GM23338 (cell line): ENCODE measurements at regions not wholly inside any gene's neighbourhood (a gene's known extent, or its start where the extent isn't known, plus 50 kb on each side); places are given as distances from the start of the nearest gene placed in this dataset.

Experiments
- ATAC-seq: fragments of 200-7000 bp; cut with Tn5 transposase; 3 replicates; pipeline ENCODE4 v1.9.1; 2020
- DNase-seq: peaks from one replicate; pipeline ENCODE4 v3.0.0-alpha.2; 2015; ENCODE audit warnings: low spot score
- H2AFZ ChIP-seq: fragments of 200-600 bp; sonication (generic); 2 replicates; pipeline ENCODE4 v1.8.0; 2016; ENCODE audit warnings: antibody characterized with exemption, mild to moderate bottlenecking, moderate library complexity
- H3F3A ChIP-seq: fragments of 200-600 bp; sonication (generic); replicated peaks from 2 replicates; pipeline ENCODE4 v1.8.0; 2017; ENCODE audit warnings: antibody characterized with exemption, mixed run types, low read depth
- H3K27ac ChIP-seq: fragments of 200-600 bp; sonication (generic); 2 replicates; pipeline ENCODE4 v1.6.1; 2016; ENCODE audit warnings: low read depth
- H3K27me3 ChIP-seq: fragments of 200-600 bp; sonication (generic); 2 replicates; pipeline ENCODE4 v1.8.0; 2016; ENCODE audit warnings: mild to moderate bottlenecking, mixed run types, moderate library complexity; ENCODE audit not compliant: insufficient read depth
- H3K36me3 ChIP-seq: fragments of 200-600 bp; sonication (generic); 2 replicates; pipeline ENCODE4 v1.8.0; 2016; ENCODE audit warnings: mild to moderate bottlenecking; ENCODE audit not compliant: insufficient read depth
- H3K4me1 ChIP-seq: fragments of 200-600 bp; sonication (generic); 2 replicates; pipeline ENCODE4 v1.8.0; 2016; ENCODE audit warnings: mild to moderate bottlenecking, moderate library complexity; ENCODE audit not compliant: insufficient read depth
- H3K4me2 ChIP-seq: fragments of 200-600 bp; sonication (generic); 2 replicates; pipeline ENCODE4 v1.7.1; 2017; ENCODE audit warnings: mixed run types
- H3K4me3 ChIP-seq: fragments of 200-600 bp; sonication (generic); 2 replicates; pipeline ENCODE4 v1.6.1; 2016; ENCODE audit warnings: mixed run types
- H3K79me2 ChIP-seq: fragments of 200-600 bp; sonication (generic); replicated peaks from 2 replicates; pipeline ENCODE4 v1.8.0; 2017; ENCODE audit warnings: mild to moderate bottlenecking; ENCODE audit not compliant: insufficient read depth
- H3K9me2 ChIP-seq: fragments of 200-600 bp; sonication (generic); 2 replicates; pipeline ENCODE4 v1.8.0; 2017; ENCODE audit not compliant: insufficient read depth
- H4K20me1 ChIP-seq: fragments of 200-600 bp; sonication (generic); replicated peaks from 2 replicates; pipeline ENCODE4 v1.8.0; 2017; ENCODE audit warnings: mild to moderate bottlenecking; ENCODE audit not compliant: insufficient read depth
- H3K27ac Mint-ChIP-seq: 2 replicates; pipeline ENCODE4 v1.8.0; 2020; ENCODE audit warnings: inconsistent platforms, mild to moderate bottlenecking, moderate library complexity, mixed read lengths
- H3K27me3 Mint-ChIP-seq: 3 replicates; pipeline ENCODE4 v1.8.0; 2022; ENCODE audit warnings: low read depth, mild to moderate bottlenecking, moderate library complexity, mixed read lengths, inconsistent platforms; ENCODE audit not compliant: insufficient read depth, poor library complexity
- H3K36me3 Mint-ChIP-seq: 3 replicates; pipeline ENCODE4 v1.8.0; 2021; ENCODE audit warnings: low read depth, mild to moderate bottlenecking, inconsistent platforms, moderate library complexity, mixed read lengths
- H3K4me1 Mint-ChIP-seq: 3 replicates; pipeline ENCODE4 v1.8.0; 2020; ENCODE audit warnings: mild to moderate bottlenecking, inconsistent platforms, mixed read lengths
- H3K4me3 Mint-ChIP-seq: 3 replicates; pipeline ENCODE4 v1.8.0; 2021; ENCODE audit warnings: moderate library complexity, mild to moderate bottlenecking, inconsistent platforms, mixed read lengths
- H3K9me3 Mint-ChIP-seq: 3 replicates; pipeline ENCODE4 v1.8.0; 2020; ENCODE audit warnings: moderate library complexity, mild to moderate bottlenecking, inconsistent platforms, mixed read lengths
- CTCF ChIP-seq, 2 experiments: fragments of 200-600 bp in 1 of 2; sonication (generic) in 1 of 2; conservative IDR thresholded peaks; 2 replicates each; pipeline versions ENCODE4 v1.5.1 to v1.6.1; 2016 to 2017; ENCODE audit warnings: antibody characterized with exemption in 2 of 2, low read depth in 2 of 2, mild to moderate bottlenecking in 2 of 2, moderate library complexity in 1 of 2
- ETS1 ChIP-seq: IDR thresholded peaks from 2 replicates; pipeline ENCODE4 v1.6.1; 2016; ENCODE audit warnings: antibody characterized with exemption
- EZH2phosphoT487 ChIP-seq: fragments of 200-600 bp; sonication (generic); IDR thresholded peaks from one replicate; pipeline ENCODE4 v1.8.1; 2018; ENCODE audit warnings: antibody characterized with exemption; ENCODE audit not compliant: unreplicated experiment
- JUNB ChIP-seq: IDR thresholded peaks from one replicate; pipeline ENCODE4 v1.6.1; 2016; ENCODE audit warnings: antibody characterized with exemption; ENCODE audit not compliant: unreplicated experiment
- NANOG ChIP-seq: IDR thresholded peaks from 2 replicates; pipeline ENCODE4 v1.6.1; 2016; ENCODE audit warnings: antibody characterized with exemption, borderline replicate concordance
- REST ChIP-seq: IDR thresholded peaks from one replicate; pipeline ENCODE4 v1.6.1; 2018; ENCODE audit warnings: antibody characterized with exemption; ENCODE audit not compliant: unreplicated experiment
- STAT1 ChIP-seq: IDR thresholded peaks from one replicate; pipeline ENCODE4 v1.6.1; 2016; ENCODE audit warnings: antibody characterized with exemption; ENCODE audit not compliant: unreplicated experiment
- ZNF114 ChIP-seq: fragments of 250-450 bp; sonication (Bioruptor Pico); IDR thresholded peaks from 2 replicates; pipeline ENCODE4 v1.5.0; 2020; ENCODE audit warnings: mild to moderate bottlenecking, moderate library complexity
- ZNF331 ChIP-seq: fragments of 250-450 bp; sonication (Bioruptor Pico); IDR thresholded peaks from 2 replicates; pipeline ENCODE4 v1.5.0; 2020; ENCODE audit warnings: low read depth, mild to moderate bottlenecking, moderate library complexity
- ZNF462 ChIP-seq: fragments of 250-450 bp; sonication (Bioruptor Pico); IDR thresholded peaks from 2 replicates; pipeline ENCODE4 v1.5.0; 2020; ENCODE audit warnings: mild to moderate bottlenecking, moderate library complexity

GRCh38 chr16:80404847-80405246 is 135.9 kb upstream of the DYNLRB2 start (continued):
- TF ChIP-seq ETS1, result no peak
- no peak for TF ChIP-seq ZNF114 (CRISPR knock-in tag)
- no peak for TF ChIP-seq NANOG
- no peak for TF ChIP-seq ZNF331 (CRISPR knock-in tag)
- no peak for TF ChIP-seq STAT1
- TF ChIP-seq JUNB, result no peak
- no peak for TF ChIP-seq CTCF (conservative IDR thresholded peaks at IDR 0.05; ENCODE audit: low read depth in 2 of 2)
- TF ChIP-seq EZH2phosphoT487, result no peak

GRCh38 chr16:80403894-80404293 is 136.9 kb upstream of the DYNLRB2 start:
- Histone ChIP-seq H3K4me2 (no peak overlapping the region), H3K27me3 (no peaks in the 10 kb centered on the region)
- no peak for DNase-seq
- TF ChIP-seq NANOG (no peak), REST (no peak), ZNF462 (CRISPR knock-in tag) (no peak), CTCF (conservative IDR thresholded peaks at IDR 0.05; ENCODE audit: low read depth in 2 of 2) (no peak), JUNB (no peak), ZNF114 (CRISPR knock-in tag) (no peak)

More at GRCh38 chr16:80403894-80404293, 136.9 kb upstream of the DYNLRB2 start:
- no peaks in the 10 kb centered on the region for H3K4me1 ChIP-seq
- no peaks in the 10 kb centered on the region for H4K20me1 ChIP-seq
- H3K27me3 Mint-ChIP-seq, result no peaks in the 10 kb centered on the region
- no peak overlapping the region for H2AFZ ChIP-seq
- H3F3A ChIP-seq, result no peaks in the 10 kb centered on the region
- no peak for ATAC-seq
- H3K27ac ChIP-seq, result no peak overlapping the region
- H3K27ac Mint-ChIP-seq, result no peak overlapping the region
- no peaks in the 10 kb centered on the region for H3K79me2 ChIP-seq
- H3K9me3 Mint-ChIP-seq, result no peaks in the 10 kb centered on the region
- no peaks in the 10 kb centered on the region for H3K36me3 ChIP-seq
- no peaks in the 10 kb centered on the region for H3K36me3 Mint-ChIP-seq
- H3K4me3 ChIP-seq, result no peak overlapping the region
- no peaks in the 10 kb centered on the region for H3K4me1 Mint-ChIP-seq
- peaks cover 6% of the 10 kb centered on the region; the same call in 1 of the 2 replicates for H3K9me2 ChIP-seq
- H3K4me3 Mint-ChIP-seq, result no peak overlapping the region
